BJ (cell line): ENCODE measurements at regions not wholly inside any gene's neighbourhood (a gene's known extent, or its start where the extent isn't known, plus 50 kb on each side); places are given as distances from the start of the nearest gene placed in this dataset.

ENCODE experiments used
- CTCF ChIA-PET: fragments of 350-600 bp; formaldehyde crosslinking; extraction: SDS; loops from one replicate; lab custom pipeline; 2021; ENCODE audit warnings: antibody characterized with exemption, inconsistent platforms; lab: Yijun Ruan, JAX
- POLR2A ChIA-PET: fragments of 300-600 bp; sonication (Branson Sonifier 250); formaldehyde crosslinking; extraction: SDS; loops from one replicate; lab custom pipeline; 2021; ENCODE audit warnings: antibody characterized with exemption; lab: Charles Lee
- DNase-seq: peaks from one replicate; pipeline ENCODE4 v3.0.0-alpha.2; 2011; ENCODE audit warnings: low read depth
- H3K27me3 ChIP-seq: 2 replicates; pipeline ENCODE4 v1.6.0; 2011; ENCODE audit warnings: low read length; ENCODE audit not compliant: control insufficient read depth, insufficient read depth
- H3K36me3 ChIP-seq: 2 replicates; pipeline ENCODE4 v1.5.1; 2011; ENCODE audit warnings: low read length; ENCODE audit not compliant: control insufficient read depth, insufficient read depth
- H3K4me3 ChIP-seq: 2 replicates; pipeline ENCODE4 v1.5.1; 2011; ENCODE audit warnings: low read depth, mild to moderate bottlenecking, control low read depth, low read length
- CTCF ChIP-seq: IDR thresholded peaks from 2 replicates; pipeline ENCODE4 v1.5.1; 2011; ENCODE audit warnings: low read depth, mild to moderate bottlenecking, control low read depth, inconsistent platforms, low read length, moderate library complexity; ENCODE audit not compliant: insufficient read depth

DNA sequence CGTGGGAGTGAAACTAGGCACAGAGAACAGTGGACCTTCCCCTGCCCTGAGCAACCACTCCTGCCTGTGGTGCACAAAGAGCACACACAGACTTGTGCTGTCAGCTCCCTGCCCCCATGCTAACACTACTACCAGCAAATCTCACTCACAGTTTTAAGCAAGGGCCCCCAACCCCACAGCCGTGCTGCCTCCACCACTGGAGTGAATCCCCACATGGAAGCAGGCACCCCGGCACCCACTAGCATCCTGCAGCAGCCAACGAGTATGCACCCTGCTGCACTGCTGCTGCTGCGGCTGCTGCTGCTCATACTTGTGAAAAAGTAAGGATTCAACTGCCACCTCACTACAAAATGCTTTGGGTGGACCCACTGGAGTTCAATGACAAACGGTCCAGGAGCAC is 435.5 kb downstream of the SLCO4C1 start:
- no peak for DNase-seq
- ChIA-PET POLR2A (no interaction called here), CTCF (no interaction called here)
- TF ChIP-seq CTCF = no peak
- no peaks in the 10 kb centered on the region for H3K27me3 ChIP-seq
- no peak overlapping the region for H3K4me3 ChIP-seq
- H3K36me3 ChIP-seq = no peaks in the 10 kb centered on the region

DNA sequence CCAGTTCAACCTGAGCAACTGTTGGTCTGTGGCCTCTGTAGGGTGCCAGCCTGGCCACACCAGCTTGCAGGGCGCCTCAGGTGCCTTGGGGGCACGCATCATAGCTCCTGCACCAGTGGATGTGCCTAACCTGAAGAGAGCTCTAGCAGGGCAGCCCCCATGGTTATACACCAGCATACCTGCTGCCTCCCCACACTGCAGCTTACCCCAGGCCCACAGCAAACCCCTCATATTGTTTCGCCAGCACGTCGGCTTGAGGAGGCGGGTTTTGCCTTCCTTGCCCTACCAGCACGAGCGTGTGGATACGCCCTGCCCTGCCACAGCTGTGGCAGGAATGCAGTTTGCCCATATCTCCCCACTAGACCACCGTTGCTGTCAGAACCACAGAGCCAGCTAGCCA is 435.9 kb downstream of the SLCO4C1 start:
- TF ChIP-seq CTCF = no peak
- ChIA-PET CTCF (no interaction called here), POLR2A (no interaction called here)
- Histone ChIP-seq H3K36me3 (no peaks in the 10 kb centered on the region), H3K4me3 (no peak overlapping the region), H3K27me3 (no peaks in the 10 kb centered on the region)
- no peak for DNase-seq

GRCh38 chr5:101846496-101846895 is 449.6 kb downstream of the SLCO4C1 start:
- Histone ChIP-seq H3K27me3 (no peaks in the 10 kb centered on the region), H3K4me3 (no peak overlapping the region), H3K36me3 (no peaks in the 10 kb centered on the region)
- POLR2A ChIA-PET = no interaction called here
- TF ChIP-seq CTCF = no peak
- DNase-seq = no peak
- CTCF ChIA-PET = no interaction called here

DNA sequence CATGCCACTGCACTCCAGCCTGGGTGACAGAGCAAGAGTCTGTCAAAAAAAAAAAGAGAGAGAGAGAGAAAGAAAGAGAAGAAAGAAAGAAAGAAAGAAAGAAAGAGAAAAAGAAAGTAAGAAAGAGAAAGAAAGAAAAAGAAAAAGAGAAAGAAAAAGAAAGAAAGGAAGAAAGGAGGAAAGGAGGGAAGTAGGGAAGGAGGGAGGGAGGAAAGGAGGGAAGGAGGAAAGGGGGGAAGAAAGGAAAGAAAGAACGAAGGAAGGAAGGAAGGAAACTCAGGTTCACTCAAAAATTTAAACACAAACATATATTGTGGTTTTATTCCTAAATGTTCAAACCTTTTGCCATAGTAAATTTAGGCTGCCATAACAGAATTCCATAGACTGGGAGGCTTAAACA is 453.0 kb downstream of the SLCO4C1 start:
- POLR2A ChIA-PET = no interaction called here

GRCh38 chr5:101838435-101838834 is 457.6 kb downstream of the SLCO4C1 start:
- POLR2A ChIA-PET = no interaction called here
- no peak for DNase-seq
- TF ChIP-seq CTCF = no peak
- H3K36me3 ChIP-seq = no peaks in the 10 kb centered on the region
- no peaks in the 10 kb centered on the region for H3K27me3 ChIP-seq
- no peak overlapping the region for H3K4me3 ChIP-seq
- CTCF ChIA-PET = no interaction called here

More for the DNA sequence above, 453.0 kb downstream of the SLCO4C1 start:
- CTCF ChIA-PET = no interaction called here
- Histone ChIP-seq H3K4me3 (no peak overlapping the region), H3K27me3 (no peaks in the 10 kb centered on the region), H3K36me3 (no peaks in the 10 kb centered on the region)
- no peak for DNase-seq
- no peak for TF ChIP-seq CTCF
